ENCODE measurements at regions not wholly inside any gene's neighbourhood (a gene's known extent, or its start where the extent isn't known, plus 50 kb on each side); places are given as distances from the start of the nearest gene placed in this dataset.

- no peak for TF ChIP-seq CTCF (IDR thresholded peaks at IDR 0.05; ENCODE audit: low read depth, low read length)
- H3K4me3 ChIP-seq (ENCODE audit: low read depth, low read length) = no peak overlapping the region
Measured at GRCh38 chr15:95296643-95297042, 1033.9 kb upstream of the NR2F2 start.

GRCh38 chr15:95298729-95299128 lies 1031.8 kb upstream of the NR2F2 start:
- H3K4me3 ChIP-seq (ENCODE audit: low read depth, low read length) = no peak overlapping the region
- TF ChIP-seq CTCF (IDR thresholded peaks at IDR 0.05; ENCODE audit: low read depth, low read length) = no peak

- no peak overlapping the region for H3K4me3 ChIP-seq (ENCODE audit: low read depth, low read length)
- TF ChIP-seq CTCF (IDR thresholded peaks at IDR 0.05; ENCODE audit: low read depth, low read length) = no peak
Measured at GRCh38 chr15:95300958-95301357, 1029.5 kb upstream of the NR2F2 start.

DNA sequence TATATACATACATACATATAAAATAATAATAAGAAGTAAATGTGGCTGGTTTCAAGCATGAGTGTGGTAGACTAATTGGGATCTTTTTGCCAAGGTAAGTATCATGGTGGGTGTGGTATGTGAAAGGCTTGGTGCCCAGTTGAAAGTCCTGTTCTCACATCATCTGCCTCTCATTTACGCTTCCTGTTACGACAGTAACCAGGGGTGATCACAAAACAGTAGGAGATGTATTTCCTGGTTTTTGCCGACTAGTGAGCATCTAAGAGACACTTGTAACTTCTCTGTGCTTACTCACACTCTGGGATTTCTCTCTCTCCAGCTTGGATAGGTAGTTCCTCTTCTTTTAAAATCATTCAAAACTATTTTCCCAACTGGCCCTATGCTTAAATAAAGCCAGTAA lies 1028.3 kb upstream of the NR2F2 start:
- no peak for TF ChIP-seq CTCF (IDR thresholded peaks at IDR 0.05; ENCODE audit: low read depth, low read length)
- no peak overlapping the region for H3K4me3 ChIP-seq (ENCODE audit: low read depth, low read length)

GRCh38 chr15:95302809-95303208 lies 1027.7 kb upstream of the NR2F2 start:
- no peak for TF ChIP-seq CTCF (IDR thresholded peaks at IDR 0.05; ENCODE audit: low read depth, low read length)
- H3K4me3 ChIP-seq (ENCODE audit: low read depth, low read length) = no peak overlapping the region

- no peak for TF ChIP-seq CTCF (IDR thresholded peaks at IDR 0.05; ENCODE audit: low read depth, low read length)
- H3K4me3 ChIP-seq (ENCODE audit: low read depth, low read length) = no peak overlapping the region
Measured at GRCh38 chr15:95303713-95304112, 1026.8 kb upstream of the NR2F2 start.

DNA sequence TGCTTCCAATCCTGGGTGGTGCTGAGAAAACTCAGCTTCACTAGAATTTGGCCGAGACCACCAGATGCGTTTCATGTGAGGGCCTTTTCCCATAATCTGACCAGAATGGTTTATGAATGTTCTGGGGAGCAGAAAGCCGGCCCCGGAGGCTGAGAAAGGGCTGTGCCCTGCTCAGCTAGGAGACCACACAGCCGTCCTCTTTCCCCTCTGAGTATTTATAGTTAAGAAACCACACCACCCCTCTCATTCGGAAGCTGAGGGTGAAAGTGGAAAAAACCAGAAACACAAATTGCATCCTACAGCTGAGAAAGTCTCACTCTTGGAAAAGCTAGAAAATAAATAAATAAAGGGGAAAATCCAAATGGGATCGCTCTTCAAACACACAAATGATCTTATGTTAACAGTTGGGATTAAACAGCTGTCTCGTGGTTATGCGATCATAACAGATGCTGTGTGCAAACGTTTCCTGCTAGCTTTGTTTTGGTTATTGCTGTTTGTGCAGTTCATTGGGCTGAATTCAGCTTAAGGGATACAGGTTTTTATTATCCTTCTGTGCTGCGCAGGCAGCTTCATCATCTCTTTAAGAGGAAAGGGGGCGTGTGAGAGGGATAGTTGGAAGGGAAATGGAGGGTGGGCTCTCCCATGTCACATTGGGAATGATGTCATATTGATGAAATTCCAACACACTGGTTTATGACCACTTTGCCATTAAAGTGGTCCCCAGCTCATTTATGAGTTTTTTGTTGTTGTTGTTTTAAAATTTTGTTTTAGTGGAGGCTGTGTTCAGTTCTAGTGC lies 1026.2 kb upstream of the NR2F2 start:
- H3K4me3 ChIP-seq (ENCODE audit: low read depth, low read length) = peak overlapping the region; percentile 22; the same call in 1 of the 2 replicates
- TF ChIP-seq CTCF (IDR thresholded peaks at IDR 0.05; ENCODE audit: low read depth, low read length) = no peak
